Stimulated activated naive CD4-positive, alpha-beta T cell (primary cell): ENCODE measurements at regions not wholly inside any gene's neighbourhood (a gene's known extent, or its start where the extent isn't known, plus 50 kb on each side); places are given as distances from the start of the nearest gene placed in this dataset.
"Not testable (repeated sequence)": the region's sequence is repeated elsewhere in the genome, so short reads cannot be mapped to it uniquely, and the experiment has no call there.

Experiments used
- DNase-seq, 6 experiments: peaks; one replicate each; lab custom pipeline; 2025; lab: John Stamatoyannopoulos, UW

GRCh38 chr12:124130691-124131591 lies 157.9 kb downstream of the ZNF664 start:
- DNase-seq = no peak

GRCh38 chr12:124131659-124132058 lies 158.6 kb downstream of the ZNF664 start:
- no peak for DNase-seq

- DNase-seq = no peak
Observed at GRCh38 chr12:124132530-124132929, 159.5 kb downstream of the ZNF664 start.

- no peak for DNase-seq
Observed at GRCh38 chr12:124136796-124137195, 158.1 kb upstream of the RFLNA start.

GRCh38 chr12:124140944-124141486 lies 153.9 kb upstream of the RFLNA start:
- DNase-seq = no peak

- not testable (repeated sequence) for DNase-seq
Observed at GRCh38 chr12:124141611-124142010, 153.3 kb upstream of the RFLNA start.

GRCh38 chr12:124142395-124143035 lies 152.4 kb upstream of the RFLNA start:
- no peak for DNase-seq

- no peak for DNase-seq
Observed at GRCh38 chr12:124143726-124144125, 151.2 kb upstream of the RFLNA start.

GRCh38 chr12:124144531-124145194 lies 150.2 kb upstream of the RFLNA start:
- no peak for DNase-seq

GRCh38 chr12:124147027-124147426 lies 147.9 kb upstream of the RFLNA start:
- no peak for DNase-seq

- no peak for DNase-seq
Observed at GRCh38 chr12:124147575-124147974, 147.3 kb upstream of the RFLNA start.

GRCh38 chr12:124148481-124149273 lies 146.2 kb upstream of the RFLNA start:
- no peak for DNase-seq

- no peak for DNase-seq
Observed at GRCh38 chr12:124149287-124149686, 145.6 kb upstream of the RFLNA start.

- no peak for DNase-seq
Observed at GRCh38 chr12:124150168-124150567, 144.7 kb upstream of the RFLNA start.

GRCh38 chr12:124151583-124151982 lies 143.3 kb upstream of the RFLNA start:
- DNase-seq = no peak

GRCh38 chr12:124152731-124153130 lies 142.2 kb upstream of the RFLNA start:
- no peak for DNase-seq

GRCh38 chr12:124153392-124153791 lies 141.5 kb upstream of the RFLNA start:
- DNase-seq = no peak

GRCh38 chr12:124157406-124157805 lies 137.5 kb upstream of the RFLNA start:
- no peak for DNase-seq

- no peak for DNase-seq
Observed at GRCh38 chr12:124159655-124160054, 135.2 kb upstream of the RFLNA start.

- no peak for DNase-seq
Observed at GRCh38 chr12:124160097-124160756, 134.7 kb upstream of the RFLNA start.

- DNase-seq = not testable (repeated sequence)
Observed at GRCh38 chr12:124161402-124161801, 133.5 kb upstream of the RFLNA start.
